ENCODE measurements at regions not wholly inside any gene's neighbourhood (a gene's known extent, or its start where the extent isn't known, plus 50 kb on each side); places are given as distances from the start of the nearest gene placed in this dataset.
"Not testable (repeated sequence)": the region's sequence is repeated elsewhere in the genome, so short reads cannot be mapped to it uniquely, and the experiment has no call there.

DNA sequence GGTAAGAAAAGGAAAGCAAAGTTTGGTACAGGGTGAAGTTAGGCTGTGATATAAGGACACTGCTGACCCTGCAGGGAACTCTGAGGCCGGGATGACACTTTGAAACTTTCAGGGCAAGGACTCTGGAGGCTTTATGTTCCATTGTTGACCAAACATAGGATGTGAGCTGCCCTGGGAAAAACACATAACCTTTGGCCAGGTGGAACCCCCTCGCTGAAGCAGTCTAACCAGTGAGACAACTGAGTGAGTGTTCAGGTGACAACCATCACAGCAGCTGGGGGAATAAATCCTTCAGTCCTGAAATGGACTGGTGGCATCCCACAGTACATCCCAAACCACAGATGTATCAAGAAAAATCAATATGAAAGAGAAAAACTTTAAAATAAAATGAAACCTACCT is 280.9 kb upstream of the CDH2 start:
- DNase-seq: no peak

DNA sequence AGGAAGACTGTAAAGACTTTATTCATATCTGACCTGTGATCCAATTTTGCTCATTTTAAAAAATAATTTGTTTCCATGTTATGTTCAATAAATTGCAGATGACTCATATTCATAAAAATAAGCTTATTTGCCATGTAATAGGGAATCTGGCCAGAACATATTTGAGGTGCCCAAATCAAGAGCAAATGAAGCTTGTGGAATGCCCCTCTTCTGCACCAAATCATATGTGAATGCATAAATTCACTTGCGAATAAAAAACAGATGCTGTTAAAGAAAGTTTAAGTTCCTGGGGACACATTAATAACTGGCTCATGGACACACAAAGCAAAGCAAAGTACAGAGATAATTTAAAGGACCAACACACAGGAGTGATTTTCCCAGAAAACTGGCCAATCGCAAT is 279.0 kb upstream of the CDH2 start:
- no peak for DNase-seq

DNA sequence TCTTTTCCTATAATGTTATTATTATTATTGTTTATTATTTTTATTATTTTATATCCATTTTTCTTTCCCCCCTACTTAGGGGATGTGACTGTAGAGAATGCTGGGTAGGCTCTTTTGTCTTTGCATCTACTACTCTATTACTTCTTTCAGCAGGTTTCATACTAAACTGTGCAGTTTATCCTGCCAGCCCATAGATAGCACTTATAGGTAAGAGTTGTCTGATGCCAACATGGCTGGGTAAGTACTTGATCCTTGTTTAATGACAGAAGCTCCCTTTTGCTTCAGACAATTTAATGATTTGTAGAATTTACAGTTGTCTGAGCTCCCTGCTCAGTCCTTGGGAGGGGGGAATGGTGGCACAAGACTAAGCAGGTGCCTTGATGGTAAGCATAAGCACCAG is 262.9 kb upstream of the CDH2 start:
- DNase-seq: no peak

DNA sequence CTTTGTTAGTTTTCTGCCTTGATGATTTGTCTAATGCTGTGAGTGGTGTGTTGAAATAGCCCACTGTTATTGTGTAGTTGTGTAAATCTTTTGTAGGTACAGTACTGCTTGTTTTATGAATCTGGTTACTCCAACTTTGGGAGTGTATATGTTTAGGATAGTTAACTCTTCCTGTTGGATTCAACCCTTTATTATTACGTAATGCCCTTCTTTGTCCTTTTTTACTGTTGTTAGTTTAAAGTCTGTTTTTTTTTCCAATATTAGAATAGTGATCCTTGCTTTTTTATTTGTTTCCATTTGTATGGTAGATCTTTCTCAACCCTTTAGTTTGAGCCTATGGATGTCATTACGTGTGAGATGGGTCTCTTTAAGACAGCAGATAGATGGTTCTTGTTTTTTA is 261.5 kb upstream of the CDH2 start:
- no peak for DNase-seq

DNA sequence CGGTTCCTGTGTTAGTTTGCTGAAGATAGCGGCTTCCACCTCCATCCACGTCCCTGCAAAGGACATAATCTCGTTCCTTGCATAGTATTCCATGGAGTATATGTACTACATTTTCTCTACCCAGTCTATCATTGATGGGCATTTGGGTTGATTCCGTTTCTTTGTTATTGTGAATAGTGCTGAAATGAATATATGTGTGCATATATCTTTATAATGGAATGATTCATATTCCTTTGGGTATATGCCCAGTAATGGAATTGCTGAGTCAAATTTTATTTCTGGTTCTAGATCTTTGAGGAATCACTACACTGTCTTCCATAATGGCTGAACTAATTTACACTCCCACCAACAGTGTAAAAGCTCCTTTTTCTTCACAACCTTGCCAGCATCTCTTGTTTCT is 255.4 kb upstream of the CDH2 start:
- DNase-seq: no peak

DNA sequence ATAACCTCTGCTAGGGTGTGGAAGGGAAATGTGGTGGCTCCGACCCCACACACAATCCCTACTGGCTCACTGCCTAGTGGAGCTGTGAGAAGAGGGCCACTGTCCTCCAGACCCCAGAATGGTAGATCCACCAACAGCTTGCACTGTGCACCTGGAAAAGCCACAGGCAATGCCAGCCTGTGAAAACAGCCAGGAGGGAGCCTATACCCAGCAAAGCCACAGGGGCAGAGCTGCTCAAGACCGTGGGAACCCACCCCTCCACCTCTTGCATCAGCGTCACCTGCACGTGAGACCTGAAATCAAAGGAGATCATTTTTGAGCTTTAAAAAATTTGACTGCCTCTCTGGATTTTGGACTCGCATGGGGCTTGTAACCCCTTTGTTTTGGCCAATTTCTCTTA is 249.0 kb upstream of the CDH2 start:
- DNase-seq: no peak

DNA sequence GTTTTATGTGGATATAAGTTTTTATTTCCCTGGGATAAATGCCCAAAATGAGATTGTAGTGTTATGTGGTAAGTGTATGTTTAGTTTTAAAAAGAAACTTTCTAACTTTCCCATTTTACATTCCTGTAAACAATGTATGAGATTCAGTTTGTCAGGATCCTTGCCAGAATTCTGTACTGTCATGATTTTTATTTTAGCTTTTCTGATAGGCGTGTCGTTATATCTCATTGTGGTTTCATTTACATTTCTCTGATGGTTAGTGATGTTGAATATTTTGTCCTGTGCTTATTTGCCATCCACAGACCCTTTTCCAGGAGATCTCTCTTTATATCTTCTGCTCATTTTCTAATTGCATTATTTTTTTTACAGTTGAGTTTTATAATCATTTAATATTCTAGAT is 245.6 kb upstream of the CDH2 start:
- DNase-seq: no peak

DNA sequence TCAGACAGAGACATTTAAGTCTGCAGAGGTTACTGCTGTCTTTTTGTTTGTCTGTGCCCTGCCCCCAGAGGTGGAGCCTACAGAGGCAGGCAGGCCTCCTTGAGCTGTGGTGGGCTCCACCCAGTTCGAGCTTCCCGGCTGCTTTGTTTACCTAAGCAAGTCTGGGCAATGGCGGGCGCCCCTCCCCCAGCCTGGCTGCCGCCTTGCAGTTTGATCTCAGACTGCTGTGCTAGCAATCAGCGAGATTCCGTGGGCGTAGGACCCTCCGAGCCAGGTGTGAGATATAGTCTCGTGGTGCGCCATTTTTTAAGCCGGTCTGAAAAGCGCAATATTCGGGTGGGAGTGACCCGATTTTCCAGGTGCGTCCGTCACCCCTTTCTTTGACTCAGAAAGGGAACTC is 245.0 kb upstream of the CDH2 start:
- not testable (repeated sequence) for DNase-seq

DNA sequence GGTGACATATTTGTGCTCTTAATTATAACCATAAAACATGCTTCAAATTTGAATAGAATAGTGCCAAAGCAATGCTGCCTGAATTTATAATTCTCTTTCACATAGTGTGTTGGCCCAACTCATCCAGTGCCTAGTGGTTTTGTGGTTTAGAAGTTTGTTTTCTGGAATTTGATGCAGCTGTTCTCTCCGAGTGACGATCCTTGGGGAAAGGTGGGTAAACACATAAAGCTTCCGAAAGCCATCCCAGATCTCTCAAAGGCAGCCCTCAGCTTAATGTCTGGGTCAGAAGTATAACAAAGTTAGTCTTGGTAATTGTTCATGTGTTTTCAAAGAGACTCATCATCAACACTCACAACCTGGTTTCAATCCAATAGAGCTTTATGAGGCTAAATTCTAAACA is 235.6 kb upstream of the CDH2 start:
- no peak for DNase-seq

DNA sequence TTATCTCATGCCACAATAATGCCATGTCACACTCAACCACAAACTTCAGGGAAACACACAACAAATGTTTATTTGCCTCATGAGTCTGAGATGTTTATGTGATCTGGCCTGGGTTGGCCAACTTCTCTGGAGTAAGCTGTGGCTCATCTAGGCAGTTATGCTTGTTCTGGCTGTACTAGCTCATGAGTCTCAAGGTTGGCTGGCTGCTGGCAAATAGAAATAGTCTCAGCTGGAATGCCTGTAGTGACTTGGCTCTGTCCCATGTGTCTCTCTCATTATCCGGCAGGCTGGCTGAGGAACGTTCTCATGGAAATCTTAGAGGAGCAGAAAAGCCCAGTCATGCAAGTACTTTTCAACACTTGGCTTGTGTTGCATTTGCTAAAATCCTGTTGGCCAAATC is 234.9 kb upstream of the CDH2 start:
- peak in 4 of 56 donors; percentile 5 to 19 (median 14) for DNase-seq

DNA sequence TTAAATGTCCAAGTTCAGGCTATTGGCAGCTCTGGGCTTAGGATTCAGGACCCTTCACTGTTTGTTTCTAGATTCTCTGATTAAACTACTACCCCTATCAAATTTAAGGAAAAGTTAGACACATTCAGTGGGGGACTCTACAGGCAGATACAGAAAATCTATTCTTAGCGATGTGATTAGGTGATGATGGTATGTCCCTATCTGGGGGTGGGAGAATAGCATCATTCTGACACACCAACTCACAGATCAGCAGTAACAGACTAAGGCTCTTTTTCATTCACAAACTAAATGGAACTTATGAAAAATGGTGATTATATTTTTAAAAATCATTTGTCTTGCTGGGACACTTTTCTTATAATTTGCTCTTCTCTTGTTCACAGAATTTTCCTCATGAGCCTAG is 232.9 kb upstream of the CDH2 start:
- DNase-seq: no peak

DNA sequence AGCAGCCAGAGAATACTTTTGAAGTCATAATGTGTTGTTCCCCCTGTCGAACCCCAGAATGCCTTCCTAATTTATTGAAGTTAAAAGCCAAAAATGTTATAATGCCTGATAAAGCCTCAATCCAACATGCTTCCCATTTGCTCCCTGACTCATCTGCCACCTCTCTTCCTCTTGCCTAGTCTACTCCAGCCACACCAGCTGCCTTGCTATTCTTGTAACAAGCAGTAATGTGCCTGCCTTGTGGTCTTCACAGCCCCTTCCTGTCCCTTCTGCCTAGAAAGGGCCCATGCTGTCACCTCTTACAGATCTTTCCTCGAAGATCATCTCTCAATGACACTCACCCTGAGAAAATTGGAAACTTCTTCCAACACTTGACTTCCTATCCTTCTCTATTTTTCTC is 231.6 kb upstream of the CDH2 start:
- DNase-seq: no peak

DNA sequence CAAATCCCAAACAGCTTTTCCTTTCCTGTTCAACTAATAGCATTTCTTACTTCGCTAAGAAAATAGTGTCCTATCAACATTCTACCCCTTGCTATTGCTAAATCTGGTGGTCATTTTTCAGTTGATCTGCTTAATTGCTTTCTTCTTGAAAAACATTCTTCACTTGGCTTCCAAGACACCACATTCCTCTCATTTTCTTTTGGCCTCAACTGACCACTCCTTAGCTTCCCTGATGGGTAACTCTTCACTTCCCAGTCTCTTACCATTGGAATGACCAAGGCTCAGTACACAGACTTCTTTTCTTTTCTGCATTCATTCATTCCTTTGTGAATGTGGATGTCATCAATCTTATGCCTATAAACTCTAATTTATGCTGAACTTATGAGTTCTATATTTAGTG is 230.8 kb upstream of the CDH2 start:
- DNase-seq: no peak

DNA sequence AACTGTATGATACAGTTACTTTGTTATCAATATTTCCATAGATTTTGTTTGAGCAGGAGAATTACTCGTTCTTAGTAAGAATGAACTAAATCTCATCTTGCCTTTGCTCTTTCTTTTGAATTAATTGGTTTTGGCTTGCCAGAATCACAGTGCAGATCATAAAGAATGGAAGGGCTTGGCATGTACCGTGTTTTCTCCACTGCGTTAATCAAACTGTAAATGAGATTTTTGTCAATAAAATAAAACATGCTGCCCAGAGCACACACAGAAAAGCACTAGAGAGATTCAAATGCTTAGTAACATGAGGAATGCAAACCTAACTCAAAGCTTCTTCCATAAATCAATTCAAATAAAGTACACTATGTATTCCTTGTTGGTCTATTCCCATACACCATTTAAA is 229.6 kb upstream of the CDH2 start:
- DNase-seq: no peak

DNA sequence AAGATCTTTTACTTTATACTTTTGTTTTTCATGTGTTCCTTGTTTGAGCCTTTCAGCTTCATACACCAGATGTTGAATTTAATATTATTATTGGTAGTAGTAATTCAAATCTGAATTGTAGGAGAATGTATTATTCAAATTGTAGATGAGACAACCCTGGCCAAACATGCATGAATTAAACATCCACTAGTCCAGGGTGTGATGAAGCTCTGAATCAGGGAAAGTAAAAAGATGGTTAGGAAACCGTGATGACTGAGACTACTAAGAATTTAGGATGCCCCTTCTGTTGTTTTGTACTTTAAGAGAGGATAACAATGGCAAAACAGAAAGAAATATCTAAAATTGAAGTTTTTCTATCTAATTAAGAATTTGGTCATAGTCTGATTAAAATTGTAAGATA is 227.8 kb upstream of the CDH2 start:
- DNase-seq: no peak

DNA sequence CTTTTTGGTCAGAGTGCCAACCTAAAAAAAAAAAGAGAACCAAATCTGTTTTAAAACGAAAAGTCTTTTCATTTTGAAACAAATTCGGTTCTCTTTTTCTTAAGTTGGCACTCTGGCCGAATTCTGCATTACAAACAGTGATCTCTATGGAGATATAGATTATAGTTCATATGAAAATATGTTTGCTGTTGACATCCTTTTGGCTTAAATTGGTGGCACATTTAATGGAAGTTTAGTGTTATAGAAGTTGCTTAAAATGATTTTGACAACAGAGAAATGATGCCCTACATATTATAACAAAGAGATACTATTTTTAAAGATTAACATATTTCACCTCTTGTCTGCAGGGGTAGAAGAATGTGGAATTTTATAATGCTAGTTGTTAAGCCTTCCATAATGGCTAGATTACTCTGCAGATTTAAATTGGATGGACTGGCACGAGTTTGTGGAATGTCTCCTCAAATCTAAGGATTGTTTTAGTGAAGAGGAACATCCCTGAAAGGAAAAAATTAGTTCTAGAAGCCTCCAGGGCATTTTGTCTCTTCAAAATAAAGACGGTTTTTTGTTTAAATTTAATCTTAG is 222.9 kb upstream of the CDH2 start:
- DNase-seq: no peak

DNA sequence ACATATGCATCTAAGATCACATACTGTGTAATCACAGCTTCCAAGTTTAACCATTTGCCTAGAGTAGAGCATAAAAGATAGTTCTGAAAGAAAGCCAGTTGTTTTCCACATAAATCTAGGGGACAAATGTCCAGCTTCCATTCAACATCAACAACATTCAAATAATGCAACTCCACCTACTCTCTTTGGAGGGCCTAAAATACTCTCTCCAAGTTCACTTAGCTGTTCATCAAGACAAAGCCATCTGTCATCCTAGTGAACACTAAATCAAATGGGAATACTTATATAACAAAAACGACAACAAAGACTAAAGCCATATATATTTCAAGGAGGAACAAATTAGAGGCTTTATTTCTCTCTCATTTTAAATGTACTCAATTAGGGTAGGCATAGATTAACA is 221.5 kb upstream of the CDH2 start:
- DNase-seq: no peak

DNA sequence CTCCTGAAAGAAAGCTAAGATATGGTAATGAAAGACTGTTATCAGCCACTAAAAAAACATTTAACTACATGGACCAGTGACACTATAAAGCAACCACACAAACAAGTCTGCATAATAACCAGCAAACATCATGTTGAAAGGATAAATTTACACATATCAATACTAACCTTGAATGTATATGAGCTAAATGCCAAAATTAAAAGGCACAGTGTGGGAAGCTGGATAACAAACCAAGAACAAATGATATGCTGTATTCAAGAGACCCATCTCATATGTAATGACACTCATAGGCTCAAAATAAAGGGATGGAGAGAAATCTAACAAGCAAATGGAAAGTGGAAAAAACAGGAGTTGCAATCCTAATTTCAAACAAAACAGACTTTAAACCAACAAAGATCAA is 213.1 kb upstream of the CDH2 start:
- no peak for DNase-seq

DNA sequence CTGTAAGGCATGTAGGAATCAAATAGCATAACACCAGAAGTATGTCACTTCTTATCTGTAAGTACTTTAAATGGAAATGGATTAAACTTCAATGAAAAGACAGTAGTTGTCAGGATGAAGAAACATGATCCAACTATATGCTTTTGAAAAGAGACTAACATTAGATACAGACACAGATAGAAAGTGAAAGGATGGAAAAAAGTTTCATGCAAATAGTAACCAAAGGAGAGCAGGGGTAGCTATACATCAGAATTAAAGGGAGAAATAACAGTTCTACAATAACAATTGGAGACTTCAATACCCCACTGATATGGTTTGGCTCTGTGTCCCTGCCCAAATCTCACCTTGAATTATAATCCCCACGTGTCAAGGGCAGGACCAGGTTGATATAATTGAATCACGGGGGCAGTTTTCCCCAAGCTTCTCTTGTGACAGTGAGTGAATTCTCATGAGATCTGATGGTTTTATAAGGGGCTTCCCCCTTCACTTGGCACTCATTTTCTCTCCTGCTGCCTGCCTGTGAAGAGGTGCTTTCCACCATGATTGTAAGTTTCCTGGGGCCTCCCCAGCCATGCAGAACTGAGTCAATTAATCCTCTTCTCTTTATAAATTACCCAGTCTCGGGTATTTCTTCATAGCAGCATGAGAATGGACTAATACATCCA is 205.4 kb upstream of the CDH2 start:
- DNase-seq: no peak

DNA sequence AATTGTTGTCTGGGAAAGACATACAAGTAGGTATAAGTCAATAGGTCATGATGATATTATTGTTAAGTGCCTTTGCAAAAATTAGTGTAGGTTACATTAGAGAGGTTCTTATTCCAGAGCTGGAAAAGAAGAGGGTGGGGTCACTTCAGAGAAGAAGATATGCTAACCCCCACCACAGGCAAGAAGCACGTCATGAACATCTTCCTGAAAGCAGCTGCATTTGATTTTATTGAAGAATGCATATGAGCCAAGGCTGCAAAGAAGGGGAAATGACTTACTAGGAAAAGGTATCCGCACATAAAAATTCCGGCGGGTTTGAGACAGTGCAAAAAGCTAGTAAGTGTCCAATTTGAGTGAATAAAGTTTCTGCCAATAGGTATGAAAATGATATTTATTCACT is 195.3 kb upstream of the CDH2 start:
- no peak for DNase-seq

DNA sequence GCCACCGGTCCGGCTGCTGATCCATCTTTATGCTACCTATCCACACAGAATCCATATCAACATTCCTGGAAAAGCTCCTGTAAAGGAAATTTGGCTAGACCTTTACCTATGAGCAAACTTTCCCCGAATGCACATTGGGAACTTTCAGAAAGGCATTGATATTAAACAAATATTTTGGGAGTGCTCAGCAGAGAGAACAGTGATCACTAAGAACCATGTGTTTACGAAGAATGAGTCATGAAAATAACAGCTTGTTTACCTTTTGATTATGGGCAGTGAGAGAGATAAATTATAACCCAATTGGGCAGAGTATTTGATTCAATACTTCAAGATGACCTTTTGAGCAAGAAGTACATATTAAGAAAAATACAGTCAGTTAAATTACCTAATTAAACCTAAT is 189.7 kb upstream of the CDH2 start:
- no peak for DNase-seq

DNA sequence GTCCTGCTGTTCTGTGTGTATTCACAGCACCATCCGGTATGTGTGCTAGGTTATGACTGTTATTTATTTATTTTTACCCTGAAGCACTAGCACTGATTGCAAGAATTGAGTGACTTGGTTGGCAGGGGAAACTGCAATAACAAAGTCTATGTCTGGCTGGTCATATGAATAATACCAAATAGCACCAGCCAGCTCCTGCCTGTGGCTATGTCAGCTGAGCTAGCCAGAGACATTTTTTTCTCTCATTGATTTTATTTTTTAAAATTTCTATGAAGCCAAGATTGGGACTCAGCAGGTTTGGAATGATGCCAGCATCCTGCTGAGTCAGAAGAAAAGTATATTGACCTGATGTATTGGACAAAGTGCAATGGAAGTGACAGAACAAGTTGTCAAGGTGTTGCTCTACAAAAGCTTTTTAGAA is 188.5 kb upstream of the CDH2 start:
- no peak for DNase-seq

DNA sequence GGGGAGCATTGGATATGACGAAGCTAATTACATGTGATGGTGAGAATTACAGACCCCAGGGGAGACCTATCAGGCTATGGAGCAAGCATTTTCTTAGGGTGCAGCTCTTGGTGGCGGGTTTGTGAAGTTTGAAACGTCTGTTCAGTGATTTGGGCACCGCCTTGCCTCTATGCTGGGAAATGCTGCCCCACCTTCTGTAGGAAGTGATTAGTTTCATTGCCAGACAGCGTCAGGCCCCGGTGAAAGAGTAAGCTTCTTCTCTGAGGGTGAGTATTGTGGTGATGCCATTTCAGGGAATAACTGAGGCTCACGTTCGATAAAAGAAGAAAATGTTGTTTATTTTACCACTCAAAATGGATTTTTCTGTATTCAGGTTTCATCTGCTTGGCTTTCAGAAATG is 186.2 kb upstream of the CDH2 start:
- DNase-seq: no peak

DNA sequence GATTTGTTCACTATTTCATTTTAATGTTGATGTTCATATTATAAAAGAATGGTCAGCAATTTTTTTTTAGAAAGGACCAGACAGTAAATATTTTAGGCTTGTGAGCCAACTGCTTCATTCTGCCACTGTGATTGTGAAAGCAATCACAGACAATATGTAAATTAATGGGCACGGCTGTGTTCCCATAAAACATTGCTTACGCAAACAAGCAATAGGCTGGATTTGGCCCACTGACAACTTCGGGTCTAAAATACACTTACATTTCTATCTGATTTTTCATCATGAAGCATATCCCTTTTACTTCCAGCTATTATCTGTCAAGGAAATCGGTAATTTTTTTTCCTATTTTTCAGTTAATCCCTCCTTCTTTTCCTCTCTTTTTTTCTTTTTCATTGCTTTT is 182.2 kb upstream of the CDH2 start:
- DNase-seq: no peak

Data from nucleus accumbens (tissue), 56 donors.